Activated T-helper 17 cell treated with anti-CD3 and anti-CD28 coated beads, Interleukin-2, amount 50 U/mL, for 72 hours (primary cell): ENCODE measurements at regions not wholly inside any gene's neighbourhood (a gene's known extent, or its start where the extent isn't known, plus 50 kb on each side); places are given as distances from the start of the nearest gene placed in this dataset.
"Not testable (repeated sequence)": the region's sequence is repeated elsewhere in the genome, so short reads cannot be mapped to it uniquely, and the experiment has no call there.

Source experiments
- ATAC-seq: fragments of 150-1000 bp; cut with Tn5 transposase; replicated peaks from 2 replicates; pipeline ENCODE4 v1.10.0; 2021; ENCODE audit warnings: mild to moderate bottlenecking, moderate library complexity
- H3K27ac Mint-ChIP-seq: one replicate; pipeline ENCODE4 v1.8.0; 2022; ENCODE audit warnings: mixed read lengths
- H3K27me3 Mint-ChIP-seq: one replicate; pipeline ENCODE4 v1.8.0; 2022; ENCODE audit warnings: mixed read lengths
- H3K36me3 Mint-ChIP-seq: one replicate; pipeline ENCODE4 v1.8.0; 2022; ENCODE audit warnings: low read depth, mild to moderate bottlenecking, mixed read lengths
- H3K4me1 Mint-ChIP-seq: one replicate; pipeline ENCODE4 v1.8.0; 2022; ENCODE audit warnings: mixed read lengths
- H3K4me3 Mint-ChIP-seq: one replicate; pipeline ENCODE4 v1.8.0; 2022; ENCODE audit warnings: mild to moderate bottlenecking, mixed read lengths
- H3K9me3 Mint-ChIP-seq: one replicate; pipeline ENCODE4 v1.8.0; 2022; ENCODE audit warnings: mixed read lengths

GRCh38 chr7:76117306-76117991, 69.5 kb downstream of the MDH2 start:
- not testable (repeated sequence) for H3K4me3 Mint-ChIP-seq, H3K9me3 Mint-ChIP-seq, ATAC-seq, H3K27ac Mint-ChIP-seq, H3K4me1 Mint-ChIP-seq, H3K36me3 Mint-ChIP-seq, H3K27me3 Mint-ChIP-seq

GRCh38 chr7:76118253-76119036, 70.5 kb downstream of the MDH2 start:
- H3K36me3 Mint-ChIP-seq = not testable (repeated sequence)

GRCh38 chr7:76121044-76121443, 73.1 kb downstream of the MDH2 start:
- ATAC-seq = no peak
- Mint-ChIP-seq H3K27ac (peak overlapping the region; percentile 39), H3K4me3 (no peak overlapping the region), H3K27me3 (no peaks in the 10 kb centered on the region), H3K9me3 (no peaks in the 10 kb centered on the region), H3K4me1 (peaks cover 3% of the 10 kb centered on the region), H3K36me3 (no peaks in the 10 kb centered on the region)

More at GRCh38 chr7:76118253-76119036, 70.5 kb downstream of the MDH2 start:
- H3K27ac Mint-ChIP-seq, H3K9me3 Mint-ChIP-seq, H3K27me3 Mint-ChIP-seq, H3K4me3 Mint-ChIP-seq, ATAC-seq, H3K4me1 Mint-ChIP-seq: not testable (repeated sequence)

GRCh38 chr7:76122516-76123239, 74.8 kb downstream of the MDH2 start:
- no peaks in the 10 kb centered on the region for H3K9me3 Mint-ChIP-seq
- no peak overlapping the region for H3K27ac Mint-ChIP-seq
- no peaks in the 10 kb centered on the region for H3K27me3 Mint-ChIP-seq

GRCh38 chr7:76123316-76123715, 75.4 kb downstream of the MDH2 start:
- no peak overlapping the region for H3K4me3 Mint-ChIP-seq
- H3K4me1 Mint-ChIP-seq = peaks cover 3% of the 10 kb centered on the region

More at GRCh38 chr7:76122516-76123239, 74.8 kb downstream of the MDH2 start:
- Mint-ChIP-seq H3K4me1 (peaks cover 3% of the 10 kb centered on the region), H3K4me3 (no peak overlapping the region), H3K36me3 (no peaks in the 10 kb centered on the region)
- no peak for ATAC-seq

GRCh38 chr7:76125560-76125959, 76.1 kb upstream of the SRRM3 start:
- Mint-ChIP-seq H3K4me1 (peaks cover 3% of the 10 kb centered on the region), H3K36me3 (no peaks in the 10 kb centered on the region), H3K4me3 (no peak overlapping the region), H3K27me3 (no peaks in the 10 kb centered on the region), H3K9me3 (no peaks in the 10 kb centered on the region), H3K27ac (no peak overlapping the region)
- ATAC-seq = no peak

More at GRCh38 chr7:76123316-76123715, 75.4 kb downstream of the MDH2 start:
- no peaks in the 10 kb centered on the region for H3K27me3 Mint-ChIP-seq
- no peak for ATAC-seq
- H3K27ac Mint-ChIP-seq = no peak overlapping the region
- no peaks in the 10 kb centered on the region for H3K9me3 Mint-ChIP-seq
- H3K36me3 Mint-ChIP-seq = no peaks in the 10 kb centered on the region

GRCh38 chr7:76126632-76127031, 75.1 kb upstream of the SRRM3 start:
- Mint-ChIP-seq H3K4me3 (no peak overlapping the region), H3K27ac (no peak overlapping the region), H3K27me3 (no peaks in the 10 kb centered on the region), H3K9me3 (no peaks in the 10 kb centered on the region), H3K36me3 (no peaks in the 10 kb centered on the region), H3K4me1 (no peaks in the 10 kb centered on the region)
- no peak for ATAC-seq

GRCh38 chr7:76129366-76129765, 72.3 kb upstream of the SRRM3 start:
- H3K36me3 Mint-ChIP-seq = no peaks in the 10 kb centered on the region
- H3K4me1 Mint-ChIP-seq = peaks cover 6% of the 10 kb centered on the region
- no peaks in the 10 kb centered on the region for H3K27me3 Mint-ChIP-seq
- no peaks in the 10 kb centered on the region for H3K9me3 Mint-ChIP-seq
- ATAC-seq = no peak
- H3K27ac Mint-ChIP-seq = no peak overlapping the region
- H3K4me3 Mint-ChIP-seq = no peak overlapping the region

- Mint-ChIP-seq H3K4me3 (no peak overlapping the region), H3K9me3 (no peaks in the 10 kb centered on the region), H3K36me3 (no peaks in the 10 kb centered on the region), H3K27ac (no peak overlapping the region), H3K27me3 (no peaks in the 10 kb centered on the region), H3K4me1 (peaks cover 6% of the 10 kb centered on the region)
- no peak for ATAC-seq
These were observed 71.9 kb upstream of the SRRM3 start for GRCh38 chr7:76129836-76130235.

GRCh38 chr7:76130661-76131060, 71.0 kb upstream of the SRRM3 start:
- H3K27ac Mint-ChIP-seq, H3K4me3 Mint-ChIP-seq, H3K27me3 Mint-ChIP-seq, H3K36me3 Mint-ChIP-seq, H3K4me1 Mint-ChIP-seq, H3K9me3 Mint-ChIP-seq: not testable (repeated sequence)
- ATAC-seq = peak; percentile 73

GRCh38 chr7:76131887-76132286, 69.8 kb upstream of the SRRM3 start:
- H3K9me3 Mint-ChIP-seq, H3K4me1 Mint-ChIP-seq, ATAC-seq, H3K36me3 Mint-ChIP-seq, H3K27me3 Mint-ChIP-seq, H3K4me3 Mint-ChIP-seq, H3K27ac Mint-ChIP-seq: not testable (repeated sequence)

GRCh38 chr7:76133164-76133775, 68.4 kb upstream of the SRRM3 start:
- peak overlapping the region; percentile 52 for H3K4me3 Mint-ChIP-seq

GRCh38 chr7:76133839-76134238, 67.9 kb upstream of the SRRM3 start:
- ATAC-seq = no peak
- peak overlapping the region; percentile 7 for H3K27ac Mint-ChIP-seq
- H3K4me3 Mint-ChIP-seq = peak overlapping the region; percentile 52
- H3K9me3 Mint-ChIP-seq = no peaks in the 10 kb centered on the region
- peaks cover 6% of the 10 kb centered on the region for H3K4me1 Mint-ChIP-seq
- H3K27me3 Mint-ChIP-seq = no peaks in the 10 kb centered on the region
- no peaks in the 10 kb centered on the region for H3K36me3 Mint-ChIP-seq

More at GRCh38 chr7:76133164-76133775, 68.4 kb upstream of the SRRM3 start:
- Mint-ChIP-seq H3K4me1 (peaks cover 6% of the 10 kb centered on the region), H3K9me3 (no peaks in the 10 kb centered on the region), H3K27me3 (no peaks in the 10 kb centered on the region), H3K27ac (peak overlapping the region; percentile 7), H3K36me3 (no peaks in the 10 kb centered on the region)
- peak; percentile 26 for ATAC-seq

GRCh38 chr7:76135263-76135662, 66.4 kb upstream of the SRRM3 start:
- ATAC-seq, H3K4me1 Mint-ChIP-seq, H3K9me3 Mint-ChIP-seq: not testable (repeated sequence)

More at GRCh38 chr7:76135263-76135662, 66.4 kb upstream of the SRRM3 start:
- not testable (repeated sequence) for H3K27ac Mint-ChIP-seq, H3K4me3 Mint-ChIP-seq, H3K27me3 Mint-ChIP-seq, H3K36me3 Mint-ChIP-seq
